ENCODE measurements at regions not wholly inside any gene's neighbourhood (a gene's known extent, or its start where the extent isn't known, plus 50 kb on each side); places are given as distances from the start of the nearest gene placed in this dataset.

- TF ChIP-seq EZH2 (IDR thresholded peaks at IDR 0.05) (no peak), POLR2AphosphoS5 (IDR thresholded peaks at IDR 0.05; ENCODE audit: borderline replicate concordance, low read depth, low read length) (no peak)
These were observed 57.3 kb upstream of the PPP2R3A start for GRCh38 chr3:135908225-135908624.

Measured in SK-N-MC (cell line).